IPS-NIHi11 (cell line): ENCODE measurements at regions not wholly inside any gene's neighbourhood (a gene's known extent, or its start where the extent isn't known, plus 50 kb on each side); places are given as distances from the start of the nearest gene placed in this dataset.
"Not testable (repeated sequence)": the region's sequence is repeated elsewhere in the genome, so short reads cannot be mapped to it uniquely, and the experiment has no call there.

Experiments
- DNase-seq: peaks from one replicate; pipeline ENCODE4 v3.0.0; 2012; ENCODE audit warnings: mixed read lengths, low spot score

DNA sequence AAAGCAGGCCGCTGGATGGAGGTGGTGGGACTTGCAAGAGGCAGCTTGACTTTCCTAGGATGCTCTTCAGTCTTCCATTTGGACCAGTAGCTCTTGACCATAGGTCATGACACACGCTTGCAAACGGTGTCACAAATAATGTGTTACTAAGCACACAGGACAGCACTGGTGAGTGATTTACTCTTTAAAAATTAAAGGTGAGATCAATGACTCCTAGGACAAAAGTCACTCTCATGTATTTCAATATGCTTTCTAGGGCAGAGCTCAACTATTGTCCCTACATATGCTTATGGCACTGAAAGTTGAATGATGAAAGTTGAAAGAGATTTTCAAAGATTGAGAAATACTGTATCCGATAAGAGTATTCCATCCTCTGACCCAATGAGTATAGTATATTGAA is 496.7 kb downstream of the EBF1 start:
- DNase-seq, result no peak

DNA sequence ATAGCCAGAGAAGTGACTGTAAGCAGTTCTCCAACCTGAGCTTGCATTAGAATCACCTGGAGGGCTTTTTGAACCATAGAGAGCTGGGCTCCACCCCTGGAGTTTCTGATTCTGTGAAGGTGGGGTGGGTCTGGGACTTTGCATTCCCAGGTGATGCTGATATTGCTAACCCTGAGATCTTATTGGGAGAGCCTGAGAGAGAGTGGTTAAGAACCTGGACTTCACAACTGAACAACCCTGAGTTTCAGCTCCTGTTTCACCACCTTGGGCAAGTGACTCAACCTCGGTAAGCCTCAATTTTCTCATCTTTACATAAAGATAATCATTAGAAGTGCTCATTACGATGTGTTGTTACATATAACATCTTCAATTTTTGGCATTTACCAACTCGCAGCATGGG is 498.6 kb downstream of the EBF1 start:
- no peak for DNase-seq

DNA sequence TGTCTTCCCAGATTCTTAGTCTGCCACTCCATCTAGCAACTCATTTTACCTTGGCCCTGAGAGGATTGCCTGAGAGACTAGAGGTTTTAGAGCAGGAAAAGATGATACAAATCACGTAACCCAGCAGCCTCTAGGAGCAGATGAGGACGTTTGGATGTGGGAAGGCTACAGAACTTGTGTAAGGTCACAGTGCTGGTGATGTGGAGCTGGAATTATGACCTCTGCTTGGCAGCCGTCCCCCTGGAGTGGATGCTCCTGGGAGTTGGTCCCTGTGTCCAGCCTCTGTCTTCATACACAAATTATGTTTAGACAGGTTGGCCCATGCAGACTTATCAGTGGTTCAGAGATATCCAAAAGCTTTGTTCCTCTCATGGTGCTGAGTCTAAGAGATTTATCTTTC is 499.0 kb downstream of the EBF1 start:
- DNase-seq, result no peak

- DNase-seq, result no peak
Measured at GRCh38 chr5:158599157-158599556, 500.6 kb downstream of the EBF1 start.

GRCh38 chr5:158594595-158595242 is 505.0 kb downstream of the EBF1 start:
- no peak for DNase-seq

GRCh38 chr5:158593925-158594324 is 505.8 kb downstream of the EBF1 start:
- no peak for DNase-seq

DNA sequence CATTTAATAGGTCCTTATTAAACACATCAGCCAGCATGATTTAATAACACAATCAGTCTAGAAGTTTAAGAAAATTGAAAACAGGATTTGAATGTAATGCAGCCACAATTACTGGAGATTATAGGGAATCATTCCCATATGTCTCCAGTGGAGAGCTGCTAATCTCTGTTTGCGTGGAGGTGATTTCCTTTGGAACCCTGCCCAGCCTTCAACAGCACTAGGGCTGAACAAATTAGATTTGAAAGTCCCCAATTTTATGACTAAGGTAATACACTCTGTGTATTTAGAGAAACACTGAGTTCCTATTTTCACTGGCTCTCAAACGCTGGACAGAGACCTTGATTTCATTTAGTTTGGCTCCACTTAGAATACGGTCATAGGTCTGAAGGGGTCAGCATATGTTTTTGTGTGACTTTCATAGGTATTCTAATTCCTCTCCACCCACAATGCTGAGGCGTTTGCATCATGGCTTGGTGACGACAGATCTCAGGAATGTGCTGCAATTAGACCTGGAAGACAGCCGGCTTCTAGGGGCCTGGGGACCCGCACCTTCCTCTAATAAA is 508.3 kb downstream of the EBF1 start:
- peak; percentile 40 for DNase-seq

- no peak for DNase-seq
Measured at GRCh38 chr5:158590746-158591300, 508.9 kb downstream of the EBF1 start.

DNA sequence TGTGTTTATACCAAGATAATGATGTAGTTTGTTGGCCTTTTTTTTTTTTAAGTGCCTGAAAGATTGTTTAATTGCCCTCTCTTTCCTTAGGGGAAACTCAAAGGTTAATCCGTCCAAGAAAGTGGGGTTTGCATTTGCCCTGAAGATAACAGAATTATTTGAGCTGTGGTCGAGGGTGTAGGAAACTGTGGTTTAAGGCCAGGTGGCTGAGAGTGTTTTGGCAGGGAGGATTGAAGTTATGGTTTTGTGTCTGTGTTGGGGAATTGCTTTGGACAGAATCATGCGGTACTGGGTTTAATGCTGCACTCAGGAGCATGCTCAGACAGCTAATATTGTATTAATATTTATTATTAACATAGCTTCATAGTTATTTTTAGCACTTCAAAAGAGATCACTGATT is 509.8 kb downstream of the EBF1 start:
- no peak for DNase-seq

GRCh38 chr5:158588617-158589016 is 511.1 kb downstream of the EBF1 start:
- DNase-seq, result no peak

DNA sequence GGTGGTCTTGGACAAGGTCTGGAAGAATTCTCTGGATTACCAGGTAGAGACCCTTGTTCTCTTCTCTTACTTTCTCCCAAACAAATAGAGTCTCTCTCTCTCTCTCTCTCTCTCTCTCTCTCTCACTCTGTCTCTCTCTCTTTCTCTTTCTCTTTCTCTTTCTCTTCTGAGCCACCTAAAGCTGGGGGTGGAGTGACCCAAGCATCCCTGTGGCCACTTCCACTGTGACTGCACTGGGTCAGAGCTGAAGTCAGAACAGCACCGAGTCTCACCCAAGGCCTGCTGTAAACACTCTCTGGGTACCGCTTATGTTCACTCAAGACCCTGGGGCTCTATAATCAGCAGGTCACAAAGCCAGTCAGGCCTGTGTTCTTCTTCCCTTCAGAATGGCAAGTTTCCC is 513.7 kb downstream of the EBF1 start:
- DNase-seq, result no peak

DNA sequence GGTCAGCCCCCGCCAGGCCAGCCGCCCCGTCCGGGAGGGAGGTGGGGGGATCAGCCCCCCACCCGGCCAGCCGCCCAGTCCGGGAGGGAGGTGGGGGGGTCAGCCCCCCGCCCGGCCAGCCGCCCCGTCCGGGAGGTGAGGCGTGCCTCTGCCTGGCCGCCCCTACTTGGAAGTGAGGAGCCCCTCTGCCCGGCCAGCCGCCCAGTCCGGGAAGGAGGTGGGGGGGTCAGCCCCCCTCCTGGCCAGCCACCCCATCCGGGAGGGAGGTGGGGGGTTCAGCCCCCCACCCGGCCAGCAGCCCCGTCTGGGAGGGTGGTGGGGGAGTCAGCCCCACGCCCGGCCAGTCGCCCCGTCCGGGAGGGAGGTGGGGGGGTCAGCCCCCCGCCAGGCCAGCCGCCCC is 517.0 kb downstream of the EBF1 start:
- DNase-seq, result not testable (repeated sequence)

GRCh38 chr5:158573829-158574228 is 525.9 kb downstream of the EBF1 start:
- DNase-seq, result no peak

- DNase-seq, result no peak
Measured at GRCh38 chr5:158570502-158570901, 529.2 kb downstream of the EBF1 start.

GRCh38 chr5:158569534-158569933 is 530.2 kb downstream of the EBF1 start:
- peak; percentile 62 for DNase-seq

- no peak for DNase-seq
Measured at GRCh38 chr5:158565017-158565789, 534.5 kb downstream of the EBF1 start.

DNA sequence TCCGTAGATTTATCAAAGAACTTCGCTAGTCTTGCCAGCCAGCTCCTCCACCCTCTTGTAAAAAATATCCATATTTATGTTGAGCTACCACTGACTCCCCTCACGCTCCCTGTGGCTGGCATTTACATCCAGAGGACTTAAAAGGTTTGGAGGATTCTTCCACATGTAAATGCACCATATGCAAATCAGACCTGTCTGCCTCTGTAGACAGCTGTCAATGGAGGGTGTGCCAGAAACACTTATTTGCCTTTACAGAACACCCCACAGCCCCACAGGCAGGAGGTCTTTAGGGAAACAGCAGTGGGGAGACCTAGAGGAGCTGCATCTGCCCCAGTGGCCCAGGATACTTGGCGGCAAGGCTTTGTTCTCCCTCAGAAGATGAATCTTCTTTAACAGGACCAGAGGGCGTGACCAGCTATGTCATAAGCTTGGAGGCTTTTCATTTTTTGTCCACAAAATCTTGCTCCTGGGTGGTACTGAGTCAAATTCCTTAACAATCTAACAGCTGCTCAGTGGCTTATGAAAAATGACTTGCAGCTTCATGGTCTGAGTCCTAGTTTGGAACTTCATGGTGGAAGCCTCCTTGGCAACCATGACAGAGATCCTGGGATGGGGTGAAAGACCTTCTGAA is 535.8 kb downstream of the EBF1 start:
- no peak for DNase-seq

GRCh38 chr5:158561562-158562190 is 538.0 kb downstream of the EBF1 start:
- no peak for DNase-seq

GRCh38 chr5:158560170-158560569 is 539.5 kb downstream of the EBF1 start:
- no peak for DNase-seq

DNA sequence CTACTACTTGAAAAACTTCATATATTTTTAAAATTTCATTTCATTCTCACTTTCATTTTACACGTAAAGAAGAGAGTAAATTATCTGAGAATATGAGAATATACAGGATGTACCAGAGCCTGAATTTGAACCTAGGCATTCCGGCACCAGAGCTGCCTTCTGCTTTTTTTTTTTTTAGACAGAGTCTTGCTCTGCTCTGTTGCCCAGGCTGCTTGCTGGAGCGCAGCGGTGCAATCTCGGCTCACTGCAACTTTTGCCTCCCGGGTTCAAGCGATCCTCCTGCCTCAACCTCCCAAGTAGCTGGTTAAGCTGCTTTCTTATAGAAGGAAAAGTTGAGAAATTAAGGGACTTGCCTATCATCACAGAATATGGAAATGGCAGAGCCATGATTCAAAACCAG is 540.1 kb downstream of the EBF1 start:
- DNase-seq, result no peak

DNA sequence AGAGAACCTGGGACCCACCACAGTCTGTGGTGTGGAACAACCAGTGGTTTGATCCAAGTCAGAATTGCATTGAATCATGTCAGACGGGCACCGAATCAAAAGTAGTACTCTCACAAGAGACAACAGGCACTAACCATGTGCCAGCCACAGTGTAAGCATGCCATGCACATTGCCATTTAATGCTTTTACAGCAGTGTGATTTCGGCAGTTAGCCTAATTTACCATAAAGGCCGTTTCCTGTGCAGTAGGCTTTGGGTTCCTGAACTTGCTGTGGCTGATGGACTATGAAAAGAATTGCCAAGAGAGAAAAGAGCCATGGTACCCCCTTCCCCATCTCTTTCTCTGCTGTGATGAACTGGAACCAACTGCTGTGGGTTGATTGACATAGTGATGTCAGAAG is 540.6 kb downstream of the EBF1 start:
- DNase-seq, result no peak

DNA sequence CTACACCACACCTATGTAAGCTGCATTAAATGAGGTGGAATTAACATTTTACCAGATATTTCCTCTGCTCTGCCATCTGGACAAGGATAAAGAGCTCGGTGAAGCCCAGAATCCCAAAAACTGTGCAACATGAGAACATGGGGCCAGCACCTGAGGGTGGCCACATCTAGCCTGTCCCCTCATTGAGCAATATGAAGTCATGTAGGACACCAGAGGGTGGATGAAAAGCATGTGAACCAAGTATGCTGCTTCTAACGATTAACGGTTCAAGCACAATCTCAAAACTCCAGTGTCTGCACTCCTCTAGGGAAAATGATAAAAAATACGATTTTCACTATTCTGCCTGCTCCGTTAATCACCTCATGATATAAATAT is 545.8 kb downstream of the EBF1 start:
- DNase-seq, result no peak
